Lower leg skin (tissue), 3 donors: ENCODE measurements at regions not wholly inside any gene's neighbourhood (a gene's known extent, or its start where the extent isn't known, plus 50 kb on each side); places are given as distances from the start of the nearest gene placed in this dataset.

Experiments used
- POLR2A ChIP-seq, 2 donors: fragments of 450-650 bp; IDR thresholded peaks; one replicate each; pipeline ENCODE4 v1.6.1; 2016 to 2017; ENCODE audit warnings: antibody characterized with exemption in 2 of 2, mild to moderate bottlenecking in 1 of 2, moderate library complexity in 1 of 2
- TF ChIP-seq, protein P1 (sequence below), 3 donors: fragments of 450-650 bp; IDR thresholded peaks; one replicate each; pipeline ENCODE4 v1.5.1; 2016; ENCODE audit warnings: antibody characterized with exemption in 3 of 3, mild to moderate bottlenecking in 3 of 3, moderate library complexity in 2 of 3

DNA sequence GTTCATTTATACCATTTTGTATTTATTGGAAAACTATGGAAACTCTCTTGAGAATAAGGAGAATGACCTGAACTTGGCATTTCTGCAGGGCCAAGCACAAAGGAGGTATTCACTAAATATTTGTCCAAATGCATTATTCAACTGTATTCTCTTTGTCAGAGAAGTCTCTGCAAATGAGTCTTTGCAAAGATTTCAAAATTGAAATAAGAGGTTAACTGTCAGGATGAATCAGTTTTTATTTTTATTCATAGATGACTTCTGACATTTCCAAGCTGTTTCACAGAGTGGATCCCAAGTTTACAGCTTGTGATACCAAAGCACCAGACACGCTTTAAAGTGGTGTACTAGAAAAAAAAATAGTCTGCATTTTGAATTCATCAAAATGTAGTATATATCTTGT lies 131.6 kb downstream of the UTRN start:
- TF ChIP-seq, protein P1, sequence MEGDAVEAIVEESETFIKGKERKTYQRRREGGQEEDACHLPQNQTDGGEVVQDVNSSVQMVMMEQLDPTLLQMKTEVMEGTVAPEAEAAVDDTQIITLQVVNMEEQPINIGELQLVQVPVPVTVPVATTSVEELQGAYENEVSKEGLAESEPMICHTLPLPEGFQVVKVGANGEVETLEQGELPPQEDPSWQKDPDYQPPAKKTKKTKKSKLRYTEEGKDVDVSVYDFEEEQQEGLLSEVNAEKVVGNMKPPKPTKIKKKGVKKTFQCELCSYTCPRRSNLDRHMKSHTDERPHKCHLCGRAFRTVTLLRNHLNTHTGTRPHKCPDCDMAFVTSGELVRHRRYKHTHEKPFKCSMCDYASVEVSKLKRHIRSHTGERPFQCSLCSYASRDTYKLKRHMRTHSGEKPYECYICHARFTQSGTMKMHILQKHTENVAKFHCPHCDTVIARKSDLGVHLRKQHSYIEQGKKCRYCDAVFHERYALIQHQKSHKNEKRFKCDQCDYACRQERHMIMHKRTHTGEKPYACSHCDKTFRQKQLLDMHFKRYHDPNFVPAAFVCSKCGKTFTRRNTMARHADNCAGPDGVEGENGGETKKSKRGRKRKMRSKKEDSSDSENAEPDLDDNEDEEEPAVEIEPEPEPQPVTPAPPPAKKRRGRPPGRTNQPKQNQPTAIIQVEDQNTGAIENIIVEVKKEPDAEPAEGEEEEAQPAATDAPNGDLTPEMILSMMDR (IDR thresholded peaks at IDR 0.05): no peak
- no peak for TF ChIP-seq POLR2A (IDR thresholded peaks at IDR 0.05)
